Smooth muscle cell (in vitro differentiated cells): ENCODE measurements at regions not wholly inside any gene's neighbourhood (a gene's known extent, or its start where the extent isn't known, plus 50 kb on each side); places are given as distances from the start of the nearest gene placed in this dataset.

Experiments used
- DNase-seq: peaks from one replicate; lab custom pipeline; 2025; ENCODE audit not compliant: unreplicated experiment; lab: John Stamatoyannopoulos, UW
- H2AFZ ChIP-seq: fragments of 200-600 bp; sonication (generic); 2 replicates; pipeline ENCODE4 v1.6.0; 2016; ENCODE audit warnings: antibody characterized with exemption, low read depth, mild to moderate bottlenecking
- H3F3A ChIP-seq: fragments of 200-600 bp; sonication (generic); 2 replicates; pipeline ENCODE4 v1.6.0; 2017; ENCODE audit warnings: antibody characterized with exemption, low read depth
- H3K27ac ChIP-seq: fragments of 200-600 bp; sonication (generic); 2 replicates; pipeline ENCODE4 v1.5.1; 2016; ENCODE audit warnings: low read depth, mild to moderate bottlenecking
- H3K27me3 ChIP-seq: fragments of 200-600 bp; sonication (generic); 2 replicates; pipeline ENCODE4 v1.6.1; 2016; ENCODE audit warnings: low read depth, mild to moderate bottlenecking
- H3K36me3 ChIP-seq: fragments of 200-600 bp; sonication (generic); 2 replicates; pipeline ENCODE4 v1.5.1; 2016; ENCODE audit warnings: low read depth
- H3K4me1 ChIP-seq: fragments of 200-600 bp; sonication (generic); 2 replicates; pipeline ENCODE4 v1.5.1; 2016; ENCODE audit warnings: low read depth
- H3K4me2 ChIP-seq: fragments of 200-600 bp; sonication (generic); 2 replicates; pipeline ENCODE4 v1.6.0; 2016; ENCODE audit warnings: mild to moderate bottlenecking
- H3K4me3 ChIP-seq: fragments of 200-600 bp; sonication (generic); 2 replicates; pipeline ENCODE4 v1.5.1; 2016; ENCODE audit warnings: mild to moderate bottlenecking
- H3K79me2 ChIP-seq: fragments of 200-600 bp; sonication (generic); 2 replicates; pipeline ENCODE4 v1.6.0; 2016; ENCODE audit warnings: low read depth, mild to moderate bottlenecking
- H3K9ac ChIP-seq: fragments of 200-600 bp; sonication (generic); 2 replicates; pipeline ENCODE4 v1.6.0; 2016; ENCODE audit warnings: low read depth
- H3K9me3 ChIP-seq: fragments of 200-600 bp; sonication (generic); replicated peaks from 2 replicates; pipeline ENCODE4 v1.5.1; 2016; ENCODE audit warnings: low read depth
- H4K20me1 ChIP-seq: fragments of 200-600 bp; sonication (generic); 2 replicates; pipeline ENCODE4 v1.6.0; 2016; ENCODE audit warnings: low read depth
- CTCF ChIP-seq: fragments of 200-600 bp; sonication (generic); IDR thresholded peaks from 2 replicates; pipeline ENCODE4 v1.5.1; 2017; ENCODE audit warnings: borderline replicate concordance, mild to moderate bottlenecking, antibody characterized with exemption; ENCODE audit not compliant: insufficient read depth, poor library complexity, severe bottlenecking
- WGBS: methylation state at CpG from one replicate; pipeline ENCODE4 v1.1.7; 2016; ENCODE audit warnings: low lambda C conversion rate; 5-methylcytosine and 5-hydroxymethylcytosine counted together

GRCh38 chr14:98437113-98437512 is 834.9 kb downstream of the BCL11B start:
- H3F3A ChIP-seq, result no peaks in the 10 kb centered on the region
- TF ChIP-seq CTCF, result no peak

DNA sequence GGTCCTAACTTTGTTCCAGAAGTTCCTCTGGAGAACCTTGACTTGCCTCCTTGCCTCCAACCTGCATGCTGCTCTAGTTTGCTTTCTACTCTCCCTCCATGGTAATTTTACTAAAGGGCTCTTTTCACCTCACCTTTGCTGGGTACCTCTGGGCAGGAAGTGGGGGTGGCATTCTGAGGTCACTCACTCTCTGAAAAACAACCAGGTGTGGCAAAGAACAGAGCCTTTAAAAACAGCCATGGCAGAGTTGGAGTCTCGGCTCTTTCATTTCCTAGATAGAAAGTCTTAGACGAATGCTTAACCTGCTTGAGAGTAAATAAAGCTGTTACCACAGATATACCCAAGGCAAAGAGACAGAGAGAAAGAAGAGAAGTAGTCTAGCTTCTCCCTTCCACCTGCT is 827.9 kb downstream of the BCL11B start:
- no peak for DNase-seq
- no peaks in the 10 kb centered on the region for H3F3A ChIP-seq
- no peak overlapping the region for H3K4me2 ChIP-seq
- no peak overlapping the region for H2AFZ ChIP-seq
- H3K27ac ChIP-seq, result no peak overlapping the region
- no peak overlapping the region for H3K4me3 ChIP-seq
- no peaks in the 10 kb centered on the region for H3K79me2 ChIP-seq
- no peaks in the 10 kb centered on the region for H3K27me3 ChIP-seq
- H3K4me1 ChIP-seq, result no peaks in the 10 kb centered on the region
- H4K20me1 ChIP-seq, result no peaks in the 10 kb centered on the region
- H3K9me3 ChIP-seq, result no peaks in the 10 kb centered on the region
- no peak overlapping the region for H3K9ac ChIP-seq
- H3K36me3 ChIP-seq, result no peaks in the 10 kb centered on the region
- TF ChIP-seq CTCF, result no peak
- 89% methylated on average over 2 of the region's 2 CpGs for WGBS

More at GRCh38 chr14:98437113-98437512, 834.9 kb downstream of the BCL11B start:
- Histone ChIP-seq H3K9ac (no peak overlapping the region), H3K9me3 (no peaks in the 10 kb centered on the region), H3K27ac (no peak overlapping the region), H3K36me3 (no peaks in the 10 kb centered on the region), H3K79me2 (no peaks in the 10 kb centered on the region), H3K27me3 (no peaks in the 10 kb centered on the region), H4K20me1 (no peaks in the 10 kb centered on the region), H3K4me3 (no peak overlapping the region), H3K4me2 (no peak overlapping the region), H3K4me1 (no peaks in the 10 kb centered on the region), H2AFZ (no peak overlapping the region)
- WGBS, result 82% methylated on average over 2 of the region's 2 CpGs
- no peak for DNase-seq

GRCh38 chr14:98445718-98446117 is 826.3 kb downstream of the BCL11B start:
- H3K27me3 ChIP-seq, result no peaks in the 10 kb centered on the region
- H3K27ac ChIP-seq, result no peak overlapping the region
- H4K20me1 ChIP-seq, result no peaks in the 10 kb centered on the region
- H3K4me1 ChIP-seq, result no peaks in the 10 kb centered on the region
- DNase-seq, result no peak
- WGBS, result 75% methylated on average over 2 of the region's 2 CpGs
- H3K79me2 ChIP-seq, result no peaks in the 10 kb centered on the region
- H2AFZ ChIP-seq, result no peak overlapping the region
- no peaks in the 10 kb centered on the region for H3F3A ChIP-seq
- no peaks in the 10 kb centered on the region for H3K36me3 ChIP-seq
- no peaks in the 10 kb centered on the region for H3K9me3 ChIP-seq
- no peak overlapping the region for H3K4me2 ChIP-seq
- H3K4me3 ChIP-seq, result no peak overlapping the region
- H3K9ac ChIP-seq, result no peak overlapping the region
- TF ChIP-seq CTCF, result no peak

- WGBS, result 72% methylated on average over 3 of the region's 3 CpGs
- no peak for DNase-seq
- no peak for TF ChIP-seq CTCF
Measured at GRCh38 chr14:98446508-98446907, 825.5 kb downstream of the BCL11B start.

More at GRCh38 chr14:98446508-98446907, 825.5 kb downstream of the BCL11B start:
- Histone ChIP-seq H3K27me3 (no peaks in the 10 kb centered on the region), H4K20me1 (no peaks in the 10 kb centered on the region), H3K36me3 (no peaks in the 10 kb centered on the region), H3K4me1 (no peaks in the 10 kb centered on the region), H3K9ac (no peak overlapping the region), H3K9me3 (no peaks in the 10 kb centered on the region), H2AFZ (no peak overlapping the region), H3K27ac (no peak overlapping the region), H3K4me3 (no peak overlapping the region), H3K4me2 (no peak overlapping the region), H3F3A (no peaks in the 10 kb centered on the region), H3K79me2 (no peaks in the 10 kb centered on the region)
